Lower leg skin (tissue), 4 donors: ENCODE measurements at regions not wholly inside any gene's neighbourhood (a gene's known extent, or its start where the extent isn't known, plus 50 kb on each side); places are given as distances from the start of the nearest gene placed in this dataset.

ENCODE experiments used
- DNase-seq, 2 donors: peaks; one replicate each; pipeline ENCODE4 v3.0.0-alpha.2; 2019; ENCODE audit warnings: low spot score in 2 of 2
- H3K4me3 ChIP-seq: fragments of 200-600 bp; sonication (generic); 2 replicates; pipeline ENCODE4 v1.5.1; 2017; ENCODE audit warnings: mild to moderate bottlenecking, low read depth; ENCODE audit not compliant: poor library complexity, severe bottlenecking
- CTCF ChIP-seq, 3 donors: fragments of 450-650 bp; IDR thresholded peaks; one replicate each; pipeline ENCODE4 v1.5.1; 2016; ENCODE audit warnings: antibody characterized with exemption in 3 of 3, mild to moderate bottlenecking in 3 of 3, moderate library complexity in 2 of 3
- POLR2A ChIP-seq, 2 donors: fragments of 450-650 bp; IDR thresholded peaks; one replicate each; pipeline ENCODE4 v1.6.1; 2016 to 2017; ENCODE audit warnings: antibody characterized with exemption in 2 of 2, mild to moderate bottlenecking in 1 of 2, moderate library complexity in 1 of 2
- WGBS, 2 donors: methylation state at CpG; one replicate each; pipeline ENCODE4 v1.1.5; 2018; 5-methylcytosine and 5-hydroxymethylcytosine counted together
- intact Hi-C: fragments of 100-400 bp; cut with DNase I; formaldehyde crosslinking; loops from one replicate; pipeline ENCODE4 v1.15.0; 2023; ENCODE audit warnings: low total_unique reads

GRCh38 chr14:22382395-22382794 lies 206.6 kb downstream of the DAD1 start:
- DNase-seq: no peak
- TF ChIP-seq POLR2A (IDR thresholded peaks at IDR 0.05): no peak
- TF ChIP-seq CTCF (IDR thresholded peaks at IDR 0.05): no peak
- no peak overlapping the region for H3K4me3 ChIP-seq
- 90 to 100% methylated on average over 1 of the region's 1 CpG for WGBS, 2 donors
- intact Hi-C loops: loop anchor here (10.0 kb wide), 1 partner anchor 172 kb away; no protein-coding TSS in a partner anchor

- DNase-seq: no peak
- no peak for TF ChIP-seq CTCF (IDR thresholded peaks at IDR 0.05)
- TF ChIP-seq POLR2A (IDR thresholded peaks at IDR 0.05): no peak
- WGBS, 2 donors: 92 to 98% methylated on average over 2 of the region's 2 CpGs
- no peak overlapping the region for H3K4me3 ChIP-seq
- intact Hi-C loops: loop anchor here (10.0 kb wide), 1 partner anchor 173 kb away; no protein-coding TSS in a partner anchor
These were observed 207.3 kb downstream of the DAD1 start for GRCh38 chr14:22381766-22382165.

DNA sequence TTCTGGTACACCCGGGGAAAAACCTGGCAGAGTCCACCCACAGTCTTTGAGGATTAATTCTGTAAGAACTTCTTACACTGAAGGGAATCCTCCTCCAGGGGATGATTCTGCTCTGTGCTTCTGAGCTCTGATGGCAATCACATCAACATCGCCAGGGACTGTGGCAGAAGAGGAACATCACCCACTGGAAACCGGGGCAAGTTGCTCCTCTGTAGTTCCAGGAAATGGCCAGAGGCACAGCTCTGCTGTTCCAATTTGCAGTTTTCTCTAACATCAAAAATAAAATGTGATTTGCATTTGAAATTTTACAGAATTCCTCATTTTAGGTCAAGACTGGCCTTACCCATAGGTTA lies 207.6 kb downstream of the DAD1 start:
- DNase-seq: no peak
- intact Hi-C loops: loop anchor here (10.0 kb wide), 1 partner anchor 173 kb away; no protein-coding TSS in a partner anchor
- TF ChIP-seq CTCF (IDR thresholded peaks at IDR 0.05) (no peak), POLR2A (IDR thresholded peaks at IDR 0.05) (no peak)
- no peak overlapping the region for H3K4me3 ChIP-seq
- WGBS, 2 donors: 62 to 68% methylated on average over 3 of the region's 3 CpGs

DNA sequence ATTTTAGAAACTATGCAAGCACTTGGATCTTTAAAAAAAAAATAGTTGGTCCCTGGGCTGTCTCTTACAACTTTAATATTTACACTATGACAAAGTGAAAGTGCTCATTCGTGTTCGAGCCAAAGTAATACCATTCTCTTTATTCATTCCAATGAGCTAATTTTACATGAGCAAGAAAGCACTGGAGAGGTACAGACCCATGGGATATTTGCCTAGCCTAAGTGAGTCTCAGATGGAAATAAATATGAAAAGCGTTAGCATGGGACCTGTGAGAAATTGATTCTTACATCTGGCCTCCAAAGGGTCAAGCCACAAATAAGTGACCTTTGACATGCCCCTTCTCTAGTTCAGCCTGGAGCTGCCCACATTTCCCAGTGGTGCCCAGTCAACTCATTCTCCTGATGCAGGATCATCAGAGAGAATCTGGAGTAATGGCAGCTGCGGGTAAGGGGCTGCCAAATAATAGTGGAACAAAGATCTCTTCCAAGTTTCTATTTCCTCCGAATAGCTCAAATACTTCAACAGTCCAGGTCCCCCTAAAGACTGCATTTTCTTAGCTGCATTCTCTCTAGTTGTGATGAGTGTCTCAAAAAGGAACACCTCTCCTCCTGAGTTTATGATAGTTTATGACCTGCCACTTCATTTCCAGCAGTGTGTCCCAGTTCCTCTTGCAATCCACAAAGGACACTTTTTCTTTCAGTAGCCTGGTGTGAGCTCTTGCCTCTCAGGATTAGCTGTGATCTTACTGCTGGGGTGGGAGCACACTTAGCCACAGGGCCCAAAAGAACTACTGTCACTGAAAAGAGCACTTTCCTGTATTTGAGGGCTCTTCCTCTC lies 208.2 kb downstream of the DAD1 start:
- no peak for TF ChIP-seq POLR2A (IDR thresholded peaks at IDR 0.05)
- no peak for TF ChIP-seq CTCF (IDR thresholded peaks at IDR 0.05)
- intact Hi-C loops: loop anchor here (10.0 kb wide), 1 partner anchor 174 kb away; no protein-coding TSS in a partner anchor
- no peak overlapping the region for H3K4me3 ChIP-seq
- DNase-seq: no peak
- 61 to 78% methylated on average over 5 of the region's 5 CpGs for WGBS, 2 donors

DNA sequence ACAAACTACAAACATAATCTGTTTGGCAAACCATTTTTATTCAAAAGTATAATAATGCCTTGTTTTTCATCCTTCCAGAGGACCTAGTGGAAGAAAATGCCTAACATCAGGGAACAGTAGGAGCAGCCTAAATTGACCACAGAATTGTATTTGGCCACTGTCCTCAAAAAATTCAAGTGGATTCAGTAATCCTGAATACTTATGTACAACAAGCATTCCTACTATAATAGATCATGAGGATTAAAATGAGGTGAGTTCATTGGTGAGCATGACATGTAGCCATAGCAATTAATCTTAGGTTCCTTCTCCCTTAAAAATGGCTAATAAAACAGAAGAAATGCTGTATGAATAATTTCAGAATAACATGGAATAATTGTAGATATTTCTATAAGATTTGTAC lies 209.3 kb downstream of the DAD1 start:
- H3K4me3 ChIP-seq: no peak overlapping the region
- no peak for DNase-seq
- intact Hi-C loops: loop anchor here (10.0 kb wide), 2 partner anchors 65 to 175 kb away; no protein-coding TSS in a partner anchor
- TF ChIP-seq POLR2A (IDR thresholded peaks at IDR 0.05) (no peak), CTCF (IDR thresholded peaks at IDR 0.05) (no peak)
